ENCODE measurements at regions not wholly inside any gene's neighbourhood (a gene's known extent, or its start where the extent isn't known, plus 50 kb on each side); places are given as distances from the start of the nearest gene placed in this dataset.

GRCh38 chr5:103706939-103707682, 144.5 kb upstream of the NUDT12 start:
- TF ChIP-seq GATA3 (IDR thresholded peaks at IDR 0.05; ENCODE audit: low read depth, low read length) (no peak), GATA2 (IDR thresholded peaks at IDR 0.05; ENCODE audit: low read depth, low read length) (no peak)
